ENCODE measurements at regions not wholly inside any gene's neighbourhood (a gene's known extent, or its start where the extent isn't known, plus 50 kb on each side); places are given as distances from the start of the nearest gene placed in this dataset.

DNA sequence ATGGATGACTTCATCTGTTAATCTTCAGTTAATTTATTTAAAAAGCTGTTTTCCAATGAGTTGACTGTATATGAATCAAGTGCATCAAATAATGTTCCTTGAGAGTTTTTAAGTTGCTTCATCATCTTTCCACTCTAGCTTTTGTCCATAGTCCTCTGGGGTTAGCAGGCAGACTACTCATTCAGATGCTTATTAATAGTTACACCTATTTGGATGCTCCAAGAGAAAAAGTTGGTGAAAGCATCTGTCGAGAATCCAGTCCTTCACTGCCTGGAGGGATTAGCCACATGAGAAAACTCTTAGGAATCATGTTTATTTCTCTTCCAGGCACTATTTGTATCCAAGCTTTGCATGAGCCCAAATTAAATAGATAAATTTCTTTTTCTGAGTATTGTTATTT lies 70.2 kb downstream of the DACT1 start:
- TF ChIP-seq, protein P1, sequence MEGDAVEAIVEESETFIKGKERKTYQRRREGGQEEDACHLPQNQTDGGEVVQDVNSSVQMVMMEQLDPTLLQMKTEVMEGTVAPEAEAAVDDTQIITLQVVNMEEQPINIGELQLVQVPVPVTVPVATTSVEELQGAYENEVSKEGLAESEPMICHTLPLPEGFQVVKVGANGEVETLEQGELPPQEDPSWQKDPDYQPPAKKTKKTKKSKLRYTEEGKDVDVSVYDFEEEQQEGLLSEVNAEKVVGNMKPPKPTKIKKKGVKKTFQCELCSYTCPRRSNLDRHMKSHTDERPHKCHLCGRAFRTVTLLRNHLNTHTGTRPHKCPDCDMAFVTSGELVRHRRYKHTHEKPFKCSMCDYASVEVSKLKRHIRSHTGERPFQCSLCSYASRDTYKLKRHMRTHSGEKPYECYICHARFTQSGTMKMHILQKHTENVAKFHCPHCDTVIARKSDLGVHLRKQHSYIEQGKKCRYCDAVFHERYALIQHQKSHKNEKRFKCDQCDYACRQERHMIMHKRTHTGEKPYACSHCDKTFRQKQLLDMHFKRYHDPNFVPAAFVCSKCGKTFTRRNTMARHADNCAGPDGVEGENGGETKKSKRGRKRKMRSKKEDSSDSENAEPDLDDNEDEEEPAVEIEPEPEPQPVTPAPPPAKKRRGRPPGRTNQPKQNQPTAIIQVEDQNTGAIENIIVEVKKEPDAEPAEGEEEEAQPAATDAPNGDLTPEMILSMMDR (IDR thresholded peaks at IDR 0.05): no peak

DNA sequence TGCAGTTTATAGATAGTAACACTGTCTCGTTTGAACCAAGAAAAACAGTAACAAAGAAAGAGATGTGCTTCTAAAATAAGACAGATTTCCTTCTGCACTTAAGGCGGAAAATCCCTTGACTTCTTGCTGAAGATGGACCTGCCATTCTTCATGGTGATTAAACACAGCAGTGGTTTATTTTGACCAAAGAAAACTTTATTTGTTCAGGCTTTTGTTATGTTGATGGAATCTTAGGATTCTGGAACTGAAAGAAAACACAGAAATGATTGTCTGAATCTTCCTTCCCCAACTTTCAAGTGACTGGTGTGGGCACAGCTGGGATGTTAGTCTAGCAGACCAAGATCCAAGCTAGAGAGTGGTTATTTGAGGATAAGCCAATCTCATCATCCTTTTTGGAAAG lies 72.2 kb downstream of the DACT1 start:
- TF ChIP-seq, protein P1 (IDR thresholded peaks at IDR 0.05): no peak

DNA sequence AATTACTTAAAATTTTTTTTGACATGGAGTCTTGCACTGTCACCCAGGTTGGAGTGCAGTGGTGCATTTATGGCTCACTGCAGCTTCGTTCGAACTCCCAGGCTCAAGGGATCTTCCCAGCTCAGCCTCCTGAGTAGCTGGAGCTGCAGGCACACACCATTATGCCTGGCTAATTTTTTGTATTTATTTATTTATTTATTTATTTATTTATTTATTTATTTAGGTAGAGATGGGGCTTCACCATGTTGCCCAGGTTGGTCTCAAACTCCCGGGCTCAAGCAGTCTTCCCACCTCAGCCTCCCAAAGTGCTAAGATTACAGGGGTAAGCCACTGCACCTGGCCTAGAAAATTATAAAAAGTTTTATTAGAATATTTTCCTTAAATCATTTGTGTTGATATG lies 73.6 kb downstream of the DACT1 start:
- TF ChIP-seq, protein P1 (IDR thresholded peaks at IDR 0.05): no peak

DNA sequence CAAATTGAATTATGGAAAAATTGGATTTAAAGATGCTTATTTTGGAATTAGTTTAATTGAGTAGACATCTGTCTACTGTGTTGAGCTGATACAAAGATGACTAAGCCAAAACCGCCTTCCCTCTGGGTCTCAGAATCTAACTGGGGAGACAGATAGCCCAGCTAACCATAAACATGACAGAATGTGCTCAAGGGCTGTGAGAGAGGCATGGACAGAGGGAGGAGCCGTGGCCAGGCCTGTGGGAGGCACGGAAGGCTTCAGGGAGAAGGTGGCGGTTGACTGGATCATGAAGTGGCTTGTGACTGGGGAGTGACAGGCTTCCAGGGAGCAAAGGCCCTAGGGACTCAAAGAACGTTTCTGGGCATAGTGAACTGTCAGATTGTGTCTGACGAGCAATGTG lies 74.6 kb downstream of the DACT1 start:
- TF ChIP-seq, protein P1 (IDR thresholded peaks at IDR 0.05): no peak

DNA sequence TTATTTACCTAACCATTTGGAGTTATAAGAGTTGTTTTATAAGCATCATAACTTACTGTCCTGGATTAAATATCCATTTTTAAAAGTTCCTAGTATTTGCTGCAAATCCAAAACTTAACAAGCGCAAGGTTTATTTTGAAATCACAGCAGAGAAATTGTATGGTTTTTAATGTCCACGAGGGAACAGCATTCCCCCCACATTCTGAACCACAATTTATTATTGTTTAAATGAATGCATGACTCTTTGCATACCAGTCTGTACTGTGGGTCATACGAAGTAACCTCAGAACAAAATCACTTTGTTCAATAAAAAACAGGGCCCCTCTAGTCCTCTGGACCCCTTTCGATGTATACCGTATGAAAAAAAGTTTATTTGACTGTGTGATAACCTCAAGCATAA lies 75.9 kb downstream of the DACT1 start:
- TF ChIP-seq, protein P1 (IDR thresholded peaks at IDR 0.05): no peak

DNA sequence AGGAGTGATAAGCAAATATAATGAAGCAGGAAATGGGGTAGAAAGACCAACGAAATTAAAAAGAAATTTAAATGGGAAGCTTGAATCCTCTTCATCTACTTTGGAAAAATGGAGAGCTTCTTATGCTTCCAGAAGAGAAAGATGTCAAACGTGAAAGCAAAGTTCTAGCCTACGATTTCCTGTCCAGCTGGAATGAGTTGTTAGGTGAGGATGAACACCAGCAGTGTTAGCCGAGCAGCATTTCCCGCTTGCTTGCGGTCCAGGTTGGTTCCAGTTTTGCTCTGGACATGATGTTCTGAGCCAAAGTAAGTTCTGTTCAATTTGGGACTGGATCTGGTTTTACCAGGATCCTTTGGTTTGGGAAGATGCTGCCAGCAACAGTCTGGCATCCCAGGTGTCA lies 78.9 kb downstream of the DACT1 start:
- TF ChIP-seq, protein P1 (IDR thresholded peaks at IDR 0.05): no peak

DNA sequence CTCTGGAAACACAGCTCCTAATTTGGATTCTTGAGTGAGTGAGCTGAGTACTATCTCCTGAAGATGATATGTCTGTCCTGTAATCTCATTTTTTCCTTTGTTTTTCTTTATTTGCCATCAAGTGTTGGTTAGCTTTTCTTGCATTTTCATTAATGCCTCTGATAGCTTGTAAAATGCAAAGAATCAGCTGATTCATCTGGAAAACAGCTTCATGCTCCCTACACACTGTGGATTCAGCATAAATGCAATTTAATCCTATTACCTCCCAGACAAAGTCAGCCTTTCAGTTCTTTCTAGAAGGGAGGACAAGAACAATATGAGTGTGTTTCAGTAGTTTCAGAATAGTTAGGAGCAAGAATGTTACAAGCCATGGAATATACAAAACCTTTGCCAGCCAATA lies 79.4 kb downstream of the DACT1 start:
- TF ChIP-seq, protein P1 (IDR thresholded peaks at IDR 0.05): no peak

DNA sequence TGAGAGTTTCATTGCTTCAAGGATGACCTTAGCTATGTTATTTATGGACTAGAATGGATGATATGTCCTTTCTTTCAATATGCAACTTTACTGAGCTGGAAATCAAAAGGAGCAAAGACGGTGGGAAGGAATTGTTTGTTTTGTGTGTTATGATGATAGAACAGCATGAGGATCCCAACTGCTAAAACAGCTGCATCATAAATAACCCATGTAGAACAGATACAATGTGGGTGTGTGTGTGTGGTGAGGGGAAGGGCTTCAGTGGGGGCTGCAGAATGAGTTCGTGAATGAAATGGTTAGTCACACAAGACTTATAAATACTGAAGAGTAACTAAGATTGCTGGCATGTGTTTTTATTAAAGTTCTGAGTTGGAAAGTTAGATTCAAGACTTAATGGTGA lies 80.1 kb downstream of the DACT1 start:
- TF ChIP-seq, protein P1 (IDR thresholded peaks at IDR 0.05): no peak

Data from LNCAP (cell line).